ENCODE measurements at regions not wholly inside any gene's neighbourhood (a gene's known extent, or its start where the extent isn't known, plus 50 kb on each side); places are given as distances from the start of the nearest gene placed in this dataset.

- H3K27ac ChIP-seq (ENCODE audit: low read length), result no peak overlapping the region
- no peaks in the 10 kb centered on the region for H3K9me3 ChIP-seq (ENCODE audit: low read length)
- no TSS peak for BruUV-seq (replicated peaks)
- intact Hi-C loops (cut with micrococcal nuclease), result no loop called here
- no peak overlapping the region for H3K4me3 ChIP-seq (ENCODE audit: low read length)
- no peaks in the 10 kb centered on the region for H3K36me3 ChIP-seq (ENCODE audit: low read depth, low read length)
- peaks cover 23% of the 10 kb centered on the region; the same call in 1 of the 2 replicates for H3K27me3 ChIP-seq (ENCODE audit: low read length)
- ChIA-PET POLR2A (ENCODE audit: unreplicated experiment) (no interaction called here), CTCF (no interaction called here)
- H3K4me1 ChIP-seq (ENCODE audit: insufficient read depth, low read length), result no peaks in the 10 kb centered on the region
- H3K9me2 ChIP-seq (replicated peaks; ENCODE audit: low read length), result no peaks in the 10 kb centered on the region
- DNase-seq, result no peak
- no peak for TF ChIP-seq EZH2 (IDR thresholded peaks at IDR 0.05; ENCODE audit: low read length, unreplicated experiment)
- TF ChIP-seq EZH2phosphoT487 (IDR thresholded peaks at IDR 0.05; ENCODE audit: borderline replicate concordance, low read length), result no peak
- TF ChIP-seq, protein P1, sequence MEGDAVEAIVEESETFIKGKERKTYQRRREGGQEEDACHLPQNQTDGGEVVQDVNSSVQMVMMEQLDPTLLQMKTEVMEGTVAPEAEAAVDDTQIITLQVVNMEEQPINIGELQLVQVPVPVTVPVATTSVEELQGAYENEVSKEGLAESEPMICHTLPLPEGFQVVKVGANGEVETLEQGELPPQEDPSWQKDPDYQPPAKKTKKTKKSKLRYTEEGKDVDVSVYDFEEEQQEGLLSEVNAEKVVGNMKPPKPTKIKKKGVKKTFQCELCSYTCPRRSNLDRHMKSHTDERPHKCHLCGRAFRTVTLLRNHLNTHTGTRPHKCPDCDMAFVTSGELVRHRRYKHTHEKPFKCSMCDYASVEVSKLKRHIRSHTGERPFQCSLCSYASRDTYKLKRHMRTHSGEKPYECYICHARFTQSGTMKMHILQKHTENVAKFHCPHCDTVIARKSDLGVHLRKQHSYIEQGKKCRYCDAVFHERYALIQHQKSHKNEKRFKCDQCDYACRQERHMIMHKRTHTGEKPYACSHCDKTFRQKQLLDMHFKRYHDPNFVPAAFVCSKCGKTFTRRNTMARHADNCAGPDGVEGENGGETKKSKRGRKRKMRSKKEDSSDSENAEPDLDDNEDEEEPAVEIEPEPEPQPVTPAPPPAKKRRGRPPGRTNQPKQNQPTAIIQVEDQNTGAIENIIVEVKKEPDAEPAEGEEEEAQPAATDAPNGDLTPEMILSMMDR (conservative IDR thresholded peaks at IDR 0.05; ENCODE audit: low read depth, low read length), result no peak
- H3K79me2 ChIP-seq (ENCODE audit: low read length), result no peaks in the 10 kb centered on the region
- no peaks in the 10 kb centered on the region for H4K20me1 ChIP-seq (ENCODE audit: low read length)
- ATAC-seq, result no peak
- H3K4me2 ChIP-seq (ENCODE audit: low read length), result no peak overlapping the region
- H3K9ac ChIP-seq (ENCODE audit: low read length), result no peak overlapping the region
- H3F3A ChIP-seq (ENCODE audit: low read length, unreplicated experiment), result no peaks in the 10 kb centered on the region
- no peak overlapping the region for H2AFZ ChIP-seq (ENCODE audit: low read length)
Measured at GRCh38 chr7:25500393-25500921, 272.2 kb upstream of the NPVF start.

DNA sequence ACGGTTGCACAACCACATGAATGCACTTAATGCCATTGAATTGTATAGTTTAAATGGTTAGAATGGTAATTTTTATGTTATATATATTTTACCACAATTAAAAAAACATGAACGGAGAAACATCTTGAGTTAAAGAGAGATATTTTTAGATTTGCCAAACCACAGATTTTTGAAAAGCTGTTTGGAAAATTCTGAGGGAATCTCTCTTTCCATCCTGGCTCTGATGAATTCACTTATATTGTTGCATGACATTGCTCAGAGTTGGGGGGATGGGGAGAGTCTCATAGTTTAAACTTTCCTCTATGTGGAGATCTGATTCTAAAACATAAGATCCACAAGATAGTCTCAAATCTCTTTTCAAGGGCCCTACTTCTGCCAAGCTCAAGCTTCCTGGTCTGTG, 275.0 kb upstream of the NPVF start:
- TF ChIP-seq EZH2phosphoT487 (IDR thresholded peaks at IDR 0.05; ENCODE audit: borderline replicate concordance, low read length) (no peak), EZH2 (IDR thresholded peaks at IDR 0.05; ENCODE audit: low read length, unreplicated experiment) (no peak)
- TF ChIP-seq, protein P1 (conservative IDR thresholded peaks at IDR 0.05; ENCODE audit: low read depth, low read length), result no peak
- CTCF ChIA-PET, result no interaction called here

GRCh38 chr7:25512061-25512687, 283.9 kb upstream of the NPVF start:
- BruUV-seq (replicated peaks), result no TSS peak
- H3K4me1 ChIP-seq (ENCODE audit: insufficient read depth, low read length), result no peaks in the 10 kb centered on the region
- H3K27me3 ChIP-seq (ENCODE audit: low read length), result no peaks in the 10 kb centered on the region
- TF ChIP-seq EZH2 (IDR thresholded peaks at IDR 0.05; ENCODE audit: low read length, unreplicated experiment) (no peak), EZH2phosphoT487 (IDR thresholded peaks at IDR 0.05; ENCODE audit: borderline replicate concordance, low read length) (no peak)
- TF ChIP-seq, protein P1 (conservative IDR thresholded peaks at IDR 0.05; ENCODE audit: low read depth, low read length), result no peak
- no peak overlapping the region for H3K4me2 ChIP-seq (ENCODE audit: low read length)
- ATAC-seq, result no peak
- H3K36me3 ChIP-seq (ENCODE audit: low read depth, low read length), result no peaks in the 10 kb centered on the region
- no peaks in the 10 kb centered on the region for H3K9me2 ChIP-seq (replicated peaks; ENCODE audit: low read length)
- no peak overlapping the region for H3K4me3 ChIP-seq (ENCODE audit: low read length)
- H2AFZ ChIP-seq (ENCODE audit: low read length), result no peak overlapping the region
- no peaks in the 10 kb centered on the region for H3F3A ChIP-seq (ENCODE audit: low read length, unreplicated experiment)
- H3K27ac ChIP-seq (ENCODE audit: low read length), result no peak overlapping the region
- no peak overlapping the region for H3K9ac ChIP-seq (ENCODE audit: low read length)
- intact Hi-C loops (cut with micrococcal nuclease), result no loop called here
- ChIA-PET POLR2A (ENCODE audit: unreplicated experiment) (no interaction called here), CTCF (no interaction called here)
- H3K79me2 ChIP-seq (ENCODE audit: low read length), result no peaks in the 10 kb centered on the region
- no peaks in the 10 kb centered on the region for H3K9me3 ChIP-seq (ENCODE audit: low read length)
- DNase-seq, result no peak
- H4K20me1 ChIP-seq (ENCODE audit: low read length), result no peaks in the 10 kb centered on the region

More for the DNA sequence above, 275.0 kb upstream of the NPVF start:
- Histone ChIP-seq H4K20me1 (ENCODE audit: low read length) (no peaks in the 10 kb centered on the region), H3F3A (ENCODE audit: low read length, unreplicated experiment) (no peaks in the 10 kb centered on the region), H3K9me2 (replicated peaks; ENCODE audit: low read length) (no peaks in the 10 kb centered on the region), H3K4me2 (ENCODE audit: low read length) (no peak overlapping the region), H3K9me3 (ENCODE audit: low read length) (no peaks in the 10 kb centered on the region), H3K27ac (ENCODE audit: low read length) (no peak overlapping the region), H3K36me3 (ENCODE audit: low read depth, low read length) (no peaks in the 10 kb centered on the region), H3K79me2 (ENCODE audit: low read length) (no peaks in the 10 kb centered on the region), H3K27me3 (ENCODE audit: low read length) (0 out of 2 replicates have a peak, but pooled peaks cover 7% of the 10 kb centered on the region), H3K4me3 (ENCODE audit: low read length) (no peak overlapping the region), H2AFZ (ENCODE audit: low read length) (no peak overlapping the region), H3K9ac (ENCODE audit: low read length) (no peak overlapping the region), H3K4me1 (ENCODE audit: insufficient read depth, low read length) (no peaks in the 10 kb centered on the region)
- BruUV-seq (replicated peaks), result no TSS peak
- DNase-seq (no peak), ATAC-seq (no peak)
- intact Hi-C loops (cut with micrococcal nuclease), result no loop called here
- POLR2A ChIA-PET (ENCODE audit: unreplicated experiment), result no interaction called here

Measured in PC-3 (cell line).